ENCODE measurements at regions not wholly inside any gene's neighbourhood (a gene's known extent, or its start where the extent isn't known, plus 50 kb on each side); places are given as distances from the start of the nearest gene placed in this dataset.

GRCh38 chr4:154152546-154152945 lies 339.1 kb downstream of the DCHS2 start:
- TF ChIP-seq POLR2A (IDR thresholded peaks at IDR 0.05; ENCODE audit: low read depth) (no peak), CTCF (IDR thresholded peaks at IDR 0.05) (no peak), POLR2AphosphoS5 (IDR thresholded peaks at IDR 0.05) (no peak)
